Transverse colon (tissue), 4 donors: ENCODE measurements at regions not wholly inside any gene's neighbourhood (a gene's known extent, or its start where the extent isn't known, plus 50 kb on each side); places are given as distances from the start of the nearest gene placed in this dataset.

Experiments
- CTCF ChIP-seq, 5 experiments: fragments of 200-600 bp in 3 of 5; fragments of 450-650 bp in 2 of 5; sonication (generic) in 3 of 5; IDR thresholded peaks; 1 replicate in 2 of 5; 2 replicates in 3 of 5; pipeline ENCODE4 v1.5.1; 2016 to 2017; ENCODE audit warnings: antibody characterized with exemption in 5 of 5, inconsistent platforms in 3 of 5, mild to moderate bottlenecking in 2 of 5, moderate library complexity in 1 of 5
- EP300 ChIP-seq: sonication (generic); formaldehyde crosslinking; IDR thresholded peaks from one replicate; pipeline ENCODE4 v1.6.1; 2017; ENCODE audit warnings: antibody characterized with exemption, low read depth
- POLR2A ChIP-seq: fragments of 450-650 bp; IDR thresholded peaks from one replicate; pipeline ENCODE4 v1.6.1; 2016; ENCODE audit warnings: antibody characterized with exemption, mild to moderate bottlenecking, moderate library complexity
- POLR2AphosphoS5 ChIP-seq, 3 donors: sonication (generic); formaldehyde crosslinking; IDR thresholded peaks; one replicate each; pipeline ENCODE4 v1.6.1; 2016; ENCODE audit warnings: antibody characterized with exemption in 3 of 3

DNA sequence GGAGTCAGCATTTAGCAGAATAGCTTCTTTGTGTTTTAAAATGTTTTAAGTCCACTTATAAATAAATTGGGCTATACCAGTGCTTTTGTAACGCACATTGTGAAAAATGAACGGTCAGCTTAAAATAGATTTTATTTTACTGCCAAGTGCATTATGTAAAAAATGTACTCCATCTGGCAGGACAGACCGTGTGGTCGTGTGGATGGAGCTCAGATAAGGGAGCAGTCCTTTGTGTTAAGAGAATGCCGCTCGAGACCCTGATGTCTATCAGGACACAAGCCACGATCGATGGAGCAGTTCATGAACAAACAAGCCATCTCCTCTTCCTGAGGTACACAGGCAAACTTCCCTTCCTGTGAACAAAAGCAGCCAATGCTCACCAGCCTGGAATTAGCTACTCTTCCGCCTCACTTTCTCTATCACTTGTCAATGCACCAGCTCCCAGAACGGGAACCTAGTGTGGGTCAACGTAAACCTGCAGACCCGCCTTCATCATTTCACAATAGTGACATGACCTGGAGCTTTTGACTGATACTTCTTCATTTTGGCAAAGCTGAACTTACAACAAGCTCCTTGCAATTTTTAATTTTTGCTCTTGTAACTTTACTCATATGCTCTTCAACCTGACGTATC, 243.5 kb downstream of the TGFB2 start:
- TF ChIP-seq CTCF (IDR thresholded peaks at IDR 0.05): no peak
- no peak for TF ChIP-seq POLR2AphosphoS5 (IDR thresholded peaks at IDR 0.05)
- TF ChIP-seq POLR2A: no peak
- TF ChIP-seq EP300: no peak
